ENCODE measurements at regions not wholly inside any gene's neighbourhood (a gene's known extent, or its start where the extent isn't known, plus 50 kb on each side); places are given as distances from the start of the nearest gene placed in this dataset.

- 96% methylated on average over 18 of the region's 19 CpGs for WGBS (ENCODE audit: insufficient coverage)
- no peak for DNase-seq
- H3K4me3 ChIP-seq (ENCODE audit: control insufficient read depth in 1 of 7, extremely low read depth in 1 of 7, insufficient read depth in 4 of 7, low read depth in 2 of 7, low read length in 6 of 7): no peak overlapping the region
- no peak overlapping the region for H3K27ac ChIP-seq (ENCODE audit: insufficient read depth in 1 of 2, low read depth in 1 of 2, low read length in 2 of 2, poor library complexity in 1 of 2, severe bottlenecking in 2 of 2)
- H3K27me3 ChIP-seq (replicated peaks in 2 of 5; ENCODE audit: control insufficient read depth in 4 of 5, insufficient read depth in 5 of 5, low read length in 4 of 5): no peaks in the 10 kb centered on the region
- no peaks in the 10 kb centered on the region for H3K9me3 ChIP-seq (ENCODE audit: control extremely low read depth in 1 of 5, control insufficient read depth in 4 of 5, insufficient read depth in 2 of 5, low read depth in 1 of 5, low read length in 4 of 5)
- peaks cover 4 to 37% (median 26%) of the 10 kb centered on the region in 4 experiments for H3K4me1 ChIP-seq (ENCODE audit: control extremely low read depth in 1 of 4, control insufficient read depth in 4 of 4, insufficient read depth in 4 of 4, low read length in 3 of 4)
- CTCF ChIA-PET: no interaction called here
- no peaks in the 10 kb centered on the region for H3K36me3 ChIP-seq (ENCODE audit: control insufficient read depth in 4 of 4, insufficient read depth in 4 of 4, low read length in 3 of 4)
- POLR2A ChIA-PET: no interaction called here
Observed at GRCh38 chr18:46346896-46347630, 242.9 kb downstream of the HAUS1 start.

- no peaks in the 10 kb centered on the region for H3K36me3 ChIP-seq (ENCODE audit: control insufficient read depth in 4 of 4, insufficient read depth in 4 of 4, low read length in 3 of 4)
- WGBS (ENCODE audit: insufficient coverage): 71% methylated on average over 12 of the region's 13 CpGs
- no peak for DNase-seq
- peaks cover 0 to 8% (median 2%) of the 10 kb centered on the region in 4 experiments for H3K4me1 ChIP-seq (ENCODE audit: control extremely low read depth in 1 of 4, control insufficient read depth in 4 of 4, insufficient read depth in 4 of 4, low read length in 3 of 4)
- ChIA-PET POLR2A (no interaction called here), CTCF (interaction anchor here (0.9 to 1.9 kb wide), 4 partner anchors 19 to 131 kb away, joined by 3 to 6 read pairs (median 4); no protein-coding TSS in a partner anchor)
- no peak overlapping the region for H3K4me3 ChIP-seq (ENCODE audit: control insufficient read depth in 1 of 7, extremely low read depth in 1 of 7, insufficient read depth in 4 of 7, low read depth in 2 of 7, low read length in 6 of 7)
- no peak overlapping the region for H3K27ac ChIP-seq (ENCODE audit: insufficient read depth in 1 of 2, low read depth in 1 of 2, low read length in 2 of 2, poor library complexity in 1 of 2, severe bottlenecking in 2 of 2)
- H3K9me3 ChIP-seq (ENCODE audit: control extremely low read depth in 1 of 5, control insufficient read depth in 4 of 5, insufficient read depth in 2 of 5, low read depth in 1 of 5, low read length in 4 of 5): no peaks in the 10 kb centered on the region
- no peaks in the 10 kb centered on the region for H3K27me3 ChIP-seq (replicated peaks in 2 of 5; ENCODE audit: control insufficient read depth in 4 of 5, insufficient read depth in 5 of 5, low read length in 4 of 5)
Observed at GRCh38 chr18:46350598-46351159, 246.5 kb downstream of the HAUS1 start.

GRCh38 chr18:46352520-46353250 lies 248.5 kb downstream of the HAUS1 start:
- Histone ChIP-seq H3K4me1 (ENCODE audit: control extremely low read depth in 1 of 4, control insufficient read depth in 4 of 4, insufficient read depth in 4 of 4, low read length in 3 of 4) (peaks cover 0 to 8% (median 1%) of the 10 kb centered on the region in 4 experiments), H3K36me3 (ENCODE audit: control insufficient read depth in 4 of 4, insufficient read depth in 4 of 4, low read length in 3 of 4) (no peaks in the 10 kb centered on the region), H3K9me3 (ENCODE audit: control extremely low read depth in 1 of 5, control insufficient read depth in 4 of 5, insufficient read depth in 2 of 5, low read depth in 1 of 5, low read length in 4 of 5) (no peaks in the 10 kb centered on the region), H3K4me3 (ENCODE audit: control insufficient read depth in 1 of 7, extremely low read depth in 1 of 7, insufficient read depth in 4 of 7, low read depth in 2 of 7, low read length in 6 of 7) (no peak overlapping the region), H3K27ac (ENCODE audit: insufficient read depth in 1 of 2, low read depth in 1 of 2, low read length in 2 of 2, poor library complexity in 1 of 2, severe bottlenecking in 2 of 2) (no peak overlapping the region), H3K27me3 (replicated peaks in 2 of 5; ENCODE audit: control insufficient read depth in 4 of 5, insufficient read depth in 5 of 5, low read length in 4 of 5) (no peaks in the 10 kb centered on the region)
- 94% methylated on average over 2 of the region's 5 CpGs for WGBS (ENCODE audit: insufficient coverage)
- no peak for DNase-seq
- ChIA-PET CTCF (no interaction called here), POLR2A (no interaction called here)

- WGBS (ENCODE audit: insufficient coverage): 88% methylated on average over 4 of the region's 9 CpGs
- Histone ChIP-seq H3K4me3 (ENCODE audit: control insufficient read depth in 1 of 7, extremely low read depth in 1 of 7, insufficient read depth in 4 of 7, low read depth in 2 of 7, low read length in 6 of 7) (no peak overlapping the region), H3K9me3 (ENCODE audit: control extremely low read depth in 1 of 5, control insufficient read depth in 4 of 5, insufficient read depth in 2 of 5, low read depth in 1 of 5, low read length in 4 of 5) (no peaks in the 10 kb centered on the region), H3K27me3 (replicated peaks in 2 of 5; ENCODE audit: control insufficient read depth in 4 of 5, insufficient read depth in 5 of 5, low read length in 4 of 5) (no peaks in the 10 kb centered on the region), H3K27ac (ENCODE audit: insufficient read depth in 1 of 2, low read depth in 1 of 2, low read length in 2 of 2, poor library complexity in 1 of 2, severe bottlenecking in 2 of 2) (no peak overlapping the region), H3K4me1 (ENCODE audit: control extremely low read depth in 1 of 4, control insufficient read depth in 4 of 4, insufficient read depth in 4 of 4, low read length in 3 of 4) (peaks cover 0 to 4% (median 0%) of the 10 kb centered on the region in 4 experiments), H3K36me3 (ENCODE audit: control insufficient read depth in 4 of 4, insufficient read depth in 4 of 4, low read length in 3 of 4) (no peaks in the 10 kb centered on the region)
- POLR2A ChIA-PET: no interaction called here
- no peak for DNase-seq
- CTCF ChIA-PET: interaction anchor here (2.3 kb wide), 1 partner anchor 9 kb away, joined by 7 read pairs; no protein-coding TSS in a partner anchor
Observed at GRCh38 chr18:46353460-46353859, 249.3 kb downstream of the HAUS1 start.

- Histone ChIP-seq H3K4me3 (ENCODE audit: control insufficient read depth in 1 of 7, extremely low read depth in 1 of 7, insufficient read depth in 4 of 7, low read depth in 2 of 7, low read length in 6 of 7) (no peak overlapping the region), H3K4me1 (ENCODE audit: control extremely low read depth in 1 of 4, control insufficient read depth in 4 of 4, insufficient read depth in 4 of 4, low read length in 3 of 4) (no peaks in the 10 kb centered on the region), H3K27me3 (replicated peaks in 2 of 5; ENCODE audit: control insufficient read depth in 4 of 5, insufficient read depth in 5 of 5, low read length in 4 of 5) (peaks cover 0 to 2% (median 0%) of the 10 kb centered on the region in 5 experiments), H3K36me3 (ENCODE audit: control insufficient read depth in 4 of 4, insufficient read depth in 4 of 4, low read length in 3 of 4) (no peaks in the 10 kb centered on the region), H3K9me3 (ENCODE audit: control extremely low read depth in 1 of 5, control insufficient read depth in 4 of 5, insufficient read depth in 2 of 5, low read depth in 1 of 5, low read length in 4 of 5) (peaks cover 0 to 13% (median 8%) of the 10 kb centered on the region in 5 experiments), H3K27ac (ENCODE audit: insufficient read depth in 1 of 2, low read depth in 1 of 2, low read length in 2 of 2, poor library complexity in 1 of 2, severe bottlenecking in 2 of 2) (no peak overlapping the region)
- WGBS (ENCODE audit: insufficient coverage): 87% methylated on average over 6 of the region's 9 CpGs
- ChIA-PET CTCF (no interaction called here), POLR2A (no interaction called here)
- DNase-seq: no peak
Observed at GRCh38 chr18:46356278-46357033, 252.3 kb downstream of the HAUS1 start.

- Histone ChIP-seq H3K27me3 (replicated peaks in 2 of 5; ENCODE audit: control insufficient read depth in 4 of 5, insufficient read depth in 5 of 5, low read length in 4 of 5) (peaks cover 0 to 2% (median 0%) of the 10 kb centered on the region in 5 experiments), H3K9me3 (ENCODE audit: control extremely low read depth in 1 of 5, control insufficient read depth in 4 of 5, insufficient read depth in 2 of 5, low read depth in 1 of 5, low read length in 4 of 5) (peaks cover 0 to 13% (median 8%) of the 10 kb centered on the region in 5 experiments), H3K4me1 (ENCODE audit: control extremely low read depth in 1 of 4, control insufficient read depth in 4 of 4, insufficient read depth in 4 of 4, low read length in 3 of 4) (no peaks in the 10 kb centered on the region), H3K36me3 (ENCODE audit: control insufficient read depth in 4 of 4, insufficient read depth in 4 of 4, low read length in 3 of 4) (no peaks in the 10 kb centered on the region), H3K27ac (ENCODE audit: insufficient read depth in 1 of 2, low read depth in 1 of 2, low read length in 2 of 2, poor library complexity in 1 of 2, severe bottlenecking in 2 of 2) (no peak overlapping the region), H3K4me3 (ENCODE audit: control insufficient read depth in 1 of 7, extremely low read depth in 1 of 7, insufficient read depth in 4 of 7, low read depth in 2 of 7, low read length in 6 of 7) (no peak overlapping the region)
- 58% methylated on average over 2 of the region's 4 CpGs for WGBS (ENCODE audit: insufficient coverage)
- ChIA-PET CTCF (interaction anchor here (1.0 to 1.7 kb wide), 2 partner anchors 12 to 122 kb away, joined by 3 to 5 read pairs; no protein-coding TSS in a partner anchor), POLR2A (no interaction called here)
- DNase-seq: no peak
Observed at GRCh38 chr18:46360102-46360699, 256.0 kb downstream of the HAUS1 start.
